ENCODE measurements at regions not wholly inside any gene's neighbourhood (a gene's known extent, or its start where the extent isn't known, plus 50 kb on each side); places are given as distances from the start of the nearest gene placed in this dataset.

GRCh38 chr20:52084727-52085126, 106.9 kb downstream of the ZFP64 start:
- TF ChIP-seq CTCF (IDR thresholded peaks at IDR 0.05) = no peak
- no peak for ATAC-seq (ENCODE audit: low FRiP score)
- DNase-seq (ENCODE audit: low spot score) = no peak

- DNase-seq (ENCODE audit: low spot score) = peak; percentile 33
- ATAC-seq (ENCODE audit: low FRiP score) = no peak
- TF ChIP-seq CTCF (IDR thresholded peaks at IDR 0.05) = no peak
Observed at GRCh38 chr20:52083627-52084232, 107.8 kb downstream of the ZFP64 start.

- TF ChIP-seq CTCF (IDR thresholded peaks at IDR 0.05) = no peak
- DNase-seq (ENCODE audit: low spot score) = no peak
- no peak for ATAC-seq (ENCODE audit: low FRiP score)
Observed at GRCh38 chr20:52082612-52083011, 109.0 kb downstream of the ZFP64 start.

GRCh38 chr20:52081791-52082190, 109.8 kb downstream of the ZFP64 start:
- TF ChIP-seq CTCF (IDR thresholded peaks at IDR 0.05) = no peak
- ATAC-seq (ENCODE audit: low FRiP score) (no peak), DNase-seq (ENCODE audit: low spot score) (no peak)

- ATAC-seq (ENCODE audit: low FRiP score) = no peak
- TF ChIP-seq CTCF (IDR thresholded peaks at IDR 0.05) = no peak
Observed at GRCh38 chr20:52081066-52081465, 110.5 kb downstream of the ZFP64 start.

GRCh38 chr20:52078289-52078688, 113.3 kb downstream of the ZFP64 start:
- no peak for TF ChIP-seq CTCF (IDR thresholded peaks at IDR 0.05)
- DNase-seq (ENCODE audit: low spot score) (no peak), ATAC-seq (ENCODE audit: low FRiP score) (no peak)

More at GRCh38 chr20:52081066-52081465, 110.5 kb downstream of the ZFP64 start:
- no peak for DNase-seq (ENCODE audit: low spot score)

- no peak for TF ChIP-seq CTCF (IDR thresholded peaks at IDR 0.05)
- no peak for DNase-seq (ENCODE audit: low spot score)
- ATAC-seq (ENCODE audit: low FRiP score) = no peak
Observed at GRCh38 chr20:52076164-52076563, 115.4 kb downstream of the ZFP64 start.
